ENCODE measurements at regions not wholly inside any gene's neighbourhood (a gene's known extent, or its start where the extent isn't known, plus 50 kb on each side); places are given as distances from the start of the nearest gene placed in this dataset.

DNA sequence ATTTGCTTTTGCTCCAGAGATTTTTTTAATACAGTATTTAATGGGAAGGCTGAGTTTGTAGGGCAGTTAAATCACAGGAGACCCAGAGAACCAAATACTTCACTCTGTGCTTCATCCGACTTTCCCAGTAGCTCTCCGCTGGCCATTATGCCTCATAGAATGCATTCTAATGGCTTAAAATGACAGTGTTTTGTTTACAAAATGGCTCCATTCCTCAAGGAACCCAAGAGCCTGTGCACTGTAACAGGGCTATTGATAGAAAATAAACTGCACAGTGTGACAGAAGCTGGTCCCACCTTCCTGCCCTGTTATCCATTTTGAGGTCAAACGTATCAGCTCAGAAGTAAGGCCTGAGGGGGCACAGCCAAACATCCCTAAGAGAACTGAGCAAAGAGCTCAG, 136.5 kb downstream of the RAP2A start (continued):
- TF ChIP-seq, protein P1, sequence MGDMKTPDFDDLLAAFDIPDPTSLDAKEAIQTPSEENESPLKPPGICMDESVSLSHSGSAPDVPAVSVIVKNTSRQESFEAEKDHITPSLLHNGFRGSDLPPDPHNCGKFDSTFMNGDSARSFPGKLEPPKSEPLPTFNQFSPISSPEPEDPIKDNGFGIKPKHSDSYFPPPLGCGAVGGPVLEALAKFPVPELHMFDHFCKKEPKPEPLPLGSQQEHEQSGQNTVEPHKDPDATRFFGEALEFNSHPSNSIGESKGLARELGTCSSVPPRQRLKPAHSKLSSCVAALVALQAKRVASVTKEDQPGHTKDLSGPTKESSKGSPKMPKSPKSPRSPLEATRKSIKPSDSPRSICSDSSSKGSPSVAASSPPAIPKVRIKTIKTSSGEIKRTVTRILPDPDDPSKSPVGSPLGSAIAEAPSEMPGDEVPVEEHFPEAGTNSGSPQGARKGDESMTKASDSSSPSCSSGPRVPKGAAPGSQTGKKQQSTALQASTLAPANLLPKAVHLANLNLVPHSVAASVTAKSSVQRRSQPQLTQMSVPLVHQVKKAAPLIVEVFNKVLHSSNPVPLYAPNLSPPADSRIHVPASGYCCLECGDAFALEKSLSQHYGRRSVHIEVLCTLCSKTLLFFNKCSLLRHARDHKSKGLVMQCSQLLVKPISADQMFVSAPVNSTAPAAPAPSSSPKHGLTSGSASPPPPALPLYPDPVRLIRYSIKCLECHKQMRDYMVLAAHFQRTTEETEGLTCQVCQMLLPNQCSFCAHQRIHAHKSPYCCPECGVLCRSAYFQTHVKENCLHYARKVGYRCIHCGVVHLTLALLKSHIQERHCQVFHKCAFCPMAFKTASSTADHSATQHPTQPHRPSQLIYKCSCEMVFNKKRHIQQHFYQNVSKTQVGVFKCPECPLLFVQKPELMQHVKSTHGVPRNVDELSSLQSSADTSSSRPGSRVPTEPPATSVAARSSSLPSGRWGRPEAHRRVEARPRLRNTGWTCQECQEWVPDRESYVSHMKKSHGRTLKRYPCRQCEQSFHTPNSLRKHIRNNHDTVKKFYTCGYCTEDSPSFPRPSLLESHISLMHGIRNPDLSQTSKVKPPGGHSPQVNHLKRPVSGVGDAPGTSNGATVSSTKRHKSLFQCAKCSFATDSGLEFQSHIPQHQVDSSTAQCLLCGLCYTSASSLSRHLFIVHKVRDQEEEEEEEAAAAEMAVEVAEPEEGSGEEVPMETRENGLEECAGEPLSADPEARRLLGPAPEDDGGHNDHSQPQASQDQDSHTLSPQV (IDR thresholded peaks at IDR 0.05): no peak

DNA sequence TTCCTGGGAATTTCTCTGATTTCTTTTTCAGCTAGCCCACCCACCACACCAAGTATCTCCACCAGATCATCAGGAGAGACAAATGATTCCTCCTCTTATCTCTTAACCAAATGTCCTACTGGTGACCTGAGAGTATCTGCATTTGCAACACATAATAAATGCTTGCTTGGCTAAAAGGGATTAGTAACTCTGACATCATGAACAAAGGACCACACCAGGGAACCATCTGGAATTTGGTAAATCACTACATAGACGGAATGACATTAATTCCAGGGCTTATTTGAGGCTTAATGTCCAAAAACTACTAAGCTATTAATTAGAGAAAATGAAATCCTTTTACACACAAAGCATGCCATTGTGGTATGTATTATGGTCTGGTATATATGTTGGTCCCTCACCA, 139.0 kb downstream of the RAP2A start:
- H3K36me3 ChIP-seq (ENCODE audit: control insufficient read depth in 2 of 2, insufficient read depth in 2 of 2, low read length in 1 of 2): no peaks in the 10 kb centered on the region
- H4K20me1 ChIP-seq (ENCODE audit: control insufficient read depth, insufficient read depth): no peaks in the 10 kb centered on the region
- no peaks in the 10 kb centered on the region for H3K79me2 ChIP-seq (ENCODE audit: control insufficient read depth, insufficient read depth, low read length)
- H3K4me3 ChIP-seq: no peak overlapping the region
- intact Hi-C loops (cut with micrococcal nuclease; ENCODE audit: unreplicated experiment): loop anchor here (10.0 kb wide), 2 partner anchors 208 to 458 kb away; no protein-coding TSS in a partner anchor
- H3K9ac ChIP-seq (ENCODE audit: control insufficient read depth, insufficient read depth, low read length): no peak overlapping the region
- 35% methylated on average over 1 of the region's 1 CpG for WGBS (ENCODE audit: insufficient coverage, insufficient replicate concordance, low lambda C conversion rate, missing lambda C conversion rate)
- ATAC-seq (no peak), DNase-seq (ENCODE audit: low read depth, low spot score) (no peak), FAIRE-seq (no peak)
- H2AFZ ChIP-seq (ENCODE audit: control insufficient read depth, low read depth, low read length): no peak overlapping the region
- in situ Hi-C loops (cut with MboI): no loop called here
- ChIA-PET POLR2A (no interaction called here), RAD21 (ENCODE audit: unreplicated experiment) (interaction anchor here (0.6 to 1.2 kb wide), 3 partner anchors 110 to 341 kb away, joined by 3 read pairs; no protein-coding TSS in a partner anchor), CTCF (interaction anchor here (1.0 to 2.9 kb wide), 4 partner anchors 105 to 215 kb away, joined by 3 to 29 read pairs (median 10); partner anchors contain the start of gene RAP2A), SMC1A (ENCODE audit: uncharacterized antibody, unreplicated experiment) (interaction anchor here (1.1 to 4.1 kb wide), 4 partner anchors 140 to 464 kb away, joined by 3 to 26 read pairs (median 8); no protein-coding TSS in a partner anchor)
- H3K4me2 ChIP-seq (ENCODE audit: control insufficient read depth, insufficient read depth): no peak overlapping the region
- no TSS peak for BruUV-seq (replicated peaks)
- no peaks in the 10 kb centered on the region for H3K9me3 ChIP-seq (replicated peaks; ENCODE audit: control insufficient read depth, insufficient read depth, low read length)
- no peaks in the 10 kb centered on the region for H3K4me1 ChIP-seq (ENCODE audit: control insufficient read depth, insufficient read depth, low read length)
- H3K27me3 ChIP-seq (replicated peaks in 1 of 2; ENCODE audit: control insufficient read depth in 2 of 2, insufficient read depth in 2 of 2, low read length in 1 of 2): no peaks in the 10 kb centered on the region
- H3K27ac ChIP-seq (ENCODE audit: control insufficient read depth, insufficient read depth): no peak overlapping the region
- no peak for TF ChIP-seq EZH2 (IDR thresholded peaks at IDR 0.05; ENCODE audit: borderline replicate concordance, control insufficient read depth, low read depth, low read length)
- no peak for TF ChIP-seq STAT3 (IDR thresholded peaks at IDR 0.05; ENCODE audit: low read depth, low read length)
- no peak for TF ChIP-seq RUNX3 (IDR thresholded peaks at IDR 0.05; ENCODE audit: low read length)
- TF ChIP-seq, protein P2, sequence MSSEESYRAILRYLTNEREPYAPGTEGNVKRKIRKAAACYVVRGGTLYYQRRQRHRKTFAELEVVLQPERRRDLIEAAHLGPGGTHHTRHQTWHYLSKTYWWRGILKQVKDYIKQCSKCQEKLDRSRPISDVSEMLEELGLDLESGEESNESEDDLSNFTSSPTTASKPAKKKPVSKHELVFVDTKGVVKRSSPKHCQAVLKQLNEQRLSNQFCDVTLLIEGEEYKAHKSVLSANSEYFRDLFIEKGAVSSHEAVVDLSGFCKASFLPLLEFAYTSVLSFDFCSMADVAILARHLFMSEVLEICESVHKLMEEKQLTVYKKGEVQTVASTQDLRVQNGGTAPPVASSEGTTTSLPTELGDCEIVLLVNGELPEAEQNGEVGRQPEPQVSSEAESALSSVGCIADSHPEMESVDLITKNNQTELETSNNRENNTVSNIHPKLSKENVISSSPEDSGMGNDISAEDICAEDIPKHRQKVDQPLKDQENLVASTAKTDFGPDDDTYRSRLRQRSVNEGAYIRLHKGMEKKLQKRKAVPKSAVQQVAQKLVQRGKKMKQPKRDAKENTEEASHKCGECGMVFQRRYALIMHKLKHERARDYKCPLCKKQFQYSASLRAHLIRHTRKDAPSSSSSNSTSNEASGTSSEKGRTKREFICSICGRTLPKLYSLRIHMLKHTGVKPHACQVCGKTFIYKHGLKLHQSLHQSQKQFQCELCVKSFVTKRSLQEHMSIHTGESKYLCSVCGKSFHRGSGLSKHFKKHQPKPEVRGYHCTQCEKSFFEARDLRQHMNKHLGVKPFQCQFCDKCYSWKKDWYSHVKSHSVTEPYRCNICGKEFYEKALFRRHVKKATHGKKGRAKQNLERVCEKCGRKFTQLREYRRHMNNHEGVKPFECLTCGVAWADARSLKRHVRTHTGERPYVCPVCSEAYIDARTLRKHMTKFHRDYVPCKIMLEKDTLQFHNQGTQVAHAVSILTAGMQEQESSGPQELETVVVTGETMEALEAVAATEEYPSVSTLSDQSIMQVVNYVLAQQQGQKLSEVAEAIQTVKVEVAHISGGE (CRISPR knock-in tag; IDR thresholded peaks at IDR 0.05): no peak
- TF ChIP-seq, protein P3, sequence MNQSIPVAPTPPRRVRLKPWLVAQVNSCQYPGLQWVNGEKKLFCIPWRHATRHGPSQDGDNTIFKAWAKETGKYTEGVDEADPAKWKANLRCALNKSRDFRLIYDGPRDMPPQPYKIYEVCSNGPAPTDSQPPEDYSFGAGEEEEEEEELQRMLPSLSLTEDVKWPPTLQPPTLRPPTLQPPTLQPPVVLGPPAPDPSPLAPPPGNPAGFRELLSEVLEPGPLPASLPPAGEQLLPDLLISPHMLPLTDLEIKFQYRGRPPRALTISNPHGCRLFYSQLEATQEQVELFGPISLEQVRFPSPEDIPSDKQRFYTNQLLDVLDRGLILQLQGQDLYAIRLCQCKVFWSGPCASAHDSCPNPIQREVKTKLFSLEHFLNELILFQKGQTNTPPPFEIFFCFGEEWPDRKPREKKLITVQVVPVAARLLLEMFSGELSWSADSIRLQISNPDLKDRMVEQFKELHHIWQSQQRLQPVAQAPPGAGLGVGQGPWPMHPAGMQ (IDR thresholded peaks at IDR 0.05; ENCODE audit: borderline replicate concordance): no peak
- TF ChIP-seq BRCA1 (IDR thresholded peaks at IDR 0.05; ENCODE audit: low read depth, low read length): no peak
- TF ChIP-seq, protein P4, sequence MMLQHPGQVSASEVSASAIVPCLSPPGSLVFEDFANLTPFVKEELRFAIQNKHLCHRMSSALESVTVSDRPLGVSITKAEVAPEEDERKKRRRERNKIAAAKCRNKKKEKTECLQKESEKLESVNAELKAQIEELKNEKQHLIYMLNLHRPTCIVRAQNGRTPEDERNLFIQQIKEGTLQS (IDR thresholded peaks at IDR 0.05; ENCODE audit: borderline replicate concordance, extremely low read depth, low read depth, low read length): no peak
- TF ChIP-seq ZNF384 (IDR thresholded peaks at IDR 0.05; ENCODE audit: borderline replicate concordance, low read depth, low read length): no peak
- TF ChIP-seq, protein P5, sequence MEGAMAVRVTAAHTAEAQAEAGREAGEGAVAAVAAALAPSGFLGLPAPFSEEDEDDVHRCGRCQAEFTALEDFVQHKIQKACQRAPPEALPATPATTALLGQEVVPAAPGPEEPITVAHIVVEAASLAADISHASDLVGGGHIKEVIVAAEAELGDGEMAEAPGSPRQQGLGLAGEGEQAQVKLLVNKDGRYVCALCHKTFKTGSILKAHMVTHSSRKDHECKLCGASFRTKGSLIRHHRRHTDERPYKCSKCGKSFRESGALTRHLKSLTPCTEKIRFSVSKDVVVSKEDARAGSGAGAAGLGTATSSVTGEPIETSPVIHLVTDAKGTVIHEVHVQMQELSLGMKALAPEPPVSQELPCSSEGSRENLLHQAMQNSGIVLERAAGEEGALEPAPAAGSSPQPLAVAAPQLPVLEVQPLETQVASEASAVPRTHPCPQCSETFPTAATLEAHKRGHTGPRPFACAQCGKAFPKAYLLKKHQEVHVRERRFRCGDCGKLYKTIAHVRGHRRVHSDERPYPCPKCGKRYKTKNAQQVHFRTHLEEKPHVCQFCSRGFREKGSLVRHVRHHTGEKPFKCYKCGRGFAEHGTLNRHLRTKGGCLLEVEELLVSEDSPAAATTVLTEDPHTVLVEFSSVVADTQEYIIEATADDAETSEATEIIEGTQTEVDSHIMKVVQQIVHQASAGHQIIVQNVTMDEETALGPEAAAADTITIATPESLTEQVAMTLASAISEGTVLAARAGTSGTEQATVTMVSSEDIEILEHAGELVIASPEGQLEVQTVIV (IDR thresholded peaks at IDR 0.05; ENCODE audit: borderline replicate concordance, partially characterized antibody): no peak

All from GM12878 (cell line).